ENCODE measurements at regions not wholly inside any gene's neighbourhood (a gene's known extent, or its start where the extent isn't known, plus 50 kb on each side); places are given as distances from the start of the nearest gene placed in this dataset.
"Not testable (repeated sequence)": the region's sequence is repeated elsewhere in the genome, so short reads cannot be mapped to it uniquely, and the experiment has no call there.

DNA sequence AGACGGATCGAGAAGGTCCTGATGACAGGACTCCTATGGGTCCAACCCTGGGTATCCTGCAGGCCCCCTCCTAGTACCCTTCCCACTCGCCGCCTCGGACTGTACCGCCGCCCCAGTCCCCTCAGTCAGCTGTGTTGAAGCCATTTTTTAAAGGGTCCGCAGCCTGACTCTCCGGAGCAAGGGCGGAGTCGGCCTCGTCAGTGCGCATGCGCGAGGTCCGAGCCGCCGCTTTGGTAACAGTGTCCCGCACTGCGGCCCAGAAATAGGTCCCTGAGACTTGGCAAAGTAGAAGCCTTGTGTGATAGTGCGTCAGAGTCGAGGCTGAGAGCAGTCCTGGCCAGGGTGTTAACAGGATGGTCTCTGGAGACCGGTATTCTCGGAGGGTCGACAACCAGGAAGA is 769.0 kb upstream of the ALG10B start:
- no peak overlapping the region for H3K4me3 ChIP-seq
- TF ChIP-seq, protein P1, sequence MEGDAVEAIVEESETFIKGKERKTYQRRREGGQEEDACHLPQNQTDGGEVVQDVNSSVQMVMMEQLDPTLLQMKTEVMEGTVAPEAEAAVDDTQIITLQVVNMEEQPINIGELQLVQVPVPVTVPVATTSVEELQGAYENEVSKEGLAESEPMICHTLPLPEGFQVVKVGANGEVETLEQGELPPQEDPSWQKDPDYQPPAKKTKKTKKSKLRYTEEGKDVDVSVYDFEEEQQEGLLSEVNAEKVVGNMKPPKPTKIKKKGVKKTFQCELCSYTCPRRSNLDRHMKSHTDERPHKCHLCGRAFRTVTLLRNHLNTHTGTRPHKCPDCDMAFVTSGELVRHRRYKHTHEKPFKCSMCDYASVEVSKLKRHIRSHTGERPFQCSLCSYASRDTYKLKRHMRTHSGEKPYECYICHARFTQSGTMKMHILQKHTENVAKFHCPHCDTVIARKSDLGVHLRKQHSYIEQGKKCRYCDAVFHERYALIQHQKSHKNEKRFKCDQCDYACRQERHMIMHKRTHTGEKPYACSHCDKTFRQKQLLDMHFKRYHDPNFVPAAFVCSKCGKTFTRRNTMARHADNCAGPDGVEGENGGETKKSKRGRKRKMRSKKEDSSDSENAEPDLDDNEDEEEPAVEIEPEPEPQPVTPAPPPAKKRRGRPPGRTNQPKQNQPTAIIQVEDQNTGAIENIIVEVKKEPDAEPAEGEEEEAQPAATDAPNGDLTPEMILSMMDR (IDR thresholded peaks at IDR 0.05), result no peak
- WGBS, 3 donors, result 73 to 80% (median 79%) methylated on average over 25 of the region's 25 CpGs

DNA sequence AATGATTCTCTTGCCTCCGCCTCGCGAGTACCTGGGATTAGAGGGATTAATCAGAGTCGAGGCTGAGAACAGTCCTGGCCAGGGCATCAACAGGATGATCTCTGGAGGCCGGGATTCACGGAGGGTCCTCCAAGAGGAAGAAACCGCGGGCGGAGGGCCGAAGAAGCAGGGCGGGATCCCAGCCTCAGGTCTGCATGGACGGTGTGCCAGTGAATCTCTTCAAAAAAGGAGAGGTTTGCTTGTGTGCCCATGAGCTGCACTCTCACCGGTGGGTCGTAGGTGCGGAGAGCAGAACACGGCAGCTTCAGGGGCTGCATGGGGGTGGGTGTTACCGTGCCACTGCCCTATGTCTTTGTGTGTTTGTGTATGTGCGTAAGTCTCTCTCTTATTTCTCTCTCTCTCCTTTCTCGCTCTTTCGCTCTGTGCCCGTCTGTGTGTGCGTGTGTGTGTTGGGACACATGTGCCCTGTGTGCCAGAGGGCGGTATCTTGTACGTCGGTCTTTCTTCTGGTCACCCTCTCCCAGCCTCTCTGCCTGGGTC is 768.2 kb upstream of the ALG10B start:
- no peak overlapping the region for H3K27ac ChIP-seq
- ATAC-seq (no peak), DNase-seq (no peak)
- intact Hi-C loops (cut with DNase I), result no loop called here
- no peaks in the 10 kb centered on the region for H3K9me3 ChIP-seq
- WGBS, 3 donors, result 90 to 93% (median 90%) methylated on average over 22 to 25 of the region's 25 CpGs
- H3K36me3 ChIP-seq (ENCODE audit: insufficient read depth in 1 of 2, low read depth in 1 of 2), result no peaks in the 10 kb centered on the region
- H3K4me1 ChIP-seq, result no peaks in the 10 kb centered on the region
- H3K27me3 ChIP-seq (ENCODE audit: insufficient read depth in 3 of 3, low read length in 2 of 3), result no peaks in the 10 kb centered on the region
- H3K4me3 ChIP-seq, result no peak overlapping the region
- TF ChIP-seq, protein P1 (IDR thresholded peaks at IDR 0.05), result no peak

More for the DNA sequence above, 769.0 kb upstream of the ALG10B start:
- H3K9me3 ChIP-seq, result no peaks in the 10 kb centered on the region
- no peak overlapping the region for H3K27ac ChIP-seq
- DNase-seq (no peak), ATAC-seq (no peak)
- H3K36me3 ChIP-seq (ENCODE audit: insufficient read depth in 1 of 2, low read depth in 1 of 2), result no peaks in the 10 kb centered on the region
- no peaks in the 10 kb centered on the region for H3K4me1 ChIP-seq
- intact Hi-C loops (cut with DNase I), result no loop called here
- no peaks in the 10 kb centered on the region for H3K27me3 ChIP-seq (ENCODE audit: insufficient read depth in 3 of 3, low read length in 2 of 3)

DNA sequence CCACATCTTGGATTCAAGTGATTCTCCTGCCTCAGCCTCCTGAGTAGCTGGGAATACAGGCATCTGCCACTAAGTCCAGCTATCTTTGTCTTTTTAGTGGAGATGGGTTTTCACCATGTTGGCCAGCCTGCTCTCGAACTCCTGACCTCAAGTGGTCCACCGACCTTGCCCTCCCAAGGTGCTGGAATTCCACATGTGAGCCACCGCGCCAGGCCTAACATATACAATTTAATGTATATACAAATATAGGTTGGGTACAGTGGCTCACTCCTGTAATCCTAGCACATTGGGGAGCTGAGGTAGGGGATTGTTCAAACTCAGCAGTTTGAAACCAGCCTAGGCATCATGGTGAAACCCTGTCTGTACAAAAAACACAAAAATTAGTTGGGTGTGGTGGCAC is 759.6 kb upstream of the ALG10B start:
- intact Hi-C loops (cut with DNase I); H3K36me3 ChIP-seq (ENCODE audit: insufficient read depth in 1 of 2, low read depth in 1 of 2); DNase-seq; H3K27me3 ChIP-seq (ENCODE audit: insufficient read depth in 3 of 3, low read length in 2 of 3); H3K9me3 ChIP-seq; H3K4me3 ChIP-seq; ATAC-seq; H3K4me1 ChIP-seq; H3K27ac ChIP-seq: not testable (repeated sequence)
- 69 to 79% (median 76%) methylated on average over 4 of the region's 4 CpGs for WGBS, 3 donors

DNA sequence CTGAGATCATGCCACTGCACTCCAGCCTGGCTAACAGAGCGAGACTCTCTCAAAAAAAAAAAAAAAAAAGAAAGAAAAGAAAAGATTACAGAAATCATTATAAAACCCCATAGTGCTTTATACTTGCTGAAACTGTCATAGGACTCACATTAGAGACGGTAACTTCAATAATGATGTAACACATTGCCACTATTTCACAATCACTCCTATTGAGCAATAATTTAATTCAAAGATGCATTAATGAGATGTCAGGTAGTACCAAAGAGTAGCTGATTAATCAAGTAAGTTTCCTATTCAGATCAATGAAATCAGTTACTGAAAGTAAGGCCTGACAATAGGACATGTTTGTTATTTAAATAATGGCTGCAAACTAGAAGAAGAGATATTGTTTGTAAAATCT is 751.5 kb upstream of the ALG10B start:
- no peak overlapping the region for H3K27ac ChIP-seq
- WGBS, 3 donors, result 50 to 75% (median 55%) methylated on average over 2 of the region's 2 CpGs
- H3K9me3 ChIP-seq, result no peaks in the 10 kb centered on the region
- TF ChIP-seq, protein P1 (IDR thresholded peaks at IDR 0.05), result no peak
- no peak for ATAC-seq
- H3K4me3 ChIP-seq, result no peak overlapping the region
- no peaks in the 10 kb centered on the region for H3K27me3 ChIP-seq (ENCODE audit: insufficient read depth in 3 of 3, low read length in 2 of 3)
- no peaks in the 10 kb centered on the region for H3K36me3 ChIP-seq (ENCODE audit: insufficient read depth in 1 of 2, low read depth in 1 of 2)
- intact Hi-C loops (cut with DNase I), result no loop called here
- DNase-seq, result no peak
- no peaks in the 10 kb centered on the region for H3K4me1 ChIP-seq

DNA sequence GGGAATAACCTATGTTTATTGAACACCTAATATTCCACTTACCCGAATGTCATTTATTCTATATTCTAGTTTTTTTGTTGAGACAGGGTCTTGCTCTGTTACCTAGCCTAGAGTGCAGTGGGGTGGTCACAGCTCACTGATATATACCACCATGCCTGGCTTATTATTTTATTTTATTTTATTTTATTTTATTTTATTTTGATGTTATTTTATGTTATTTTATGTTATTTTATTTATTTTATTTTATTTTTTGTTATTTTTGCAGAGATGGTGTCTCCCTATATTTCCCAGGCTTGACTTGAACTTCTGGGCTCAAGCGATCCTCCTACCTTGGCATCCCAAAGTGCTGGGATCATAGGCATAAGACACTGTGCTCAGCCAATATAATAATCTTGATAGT is 746.0 kb upstream of the ALG10B start:
- ATAC-seq; intact Hi-C loops (cut with DNase I): not testable (repeated sequence)

More for the DNA sequence above, 746.0 kb upstream of the ALG10B start:
- H3K27me3 ChIP-seq (ENCODE audit: insufficient read depth in 3 of 3, low read length in 2 of 3); H3K4me3 ChIP-seq; DNase-seq; H3K36me3 ChIP-seq (ENCODE audit: insufficient read depth in 1 of 2, low read depth in 1 of 2); H3K4me1 ChIP-seq; H3K9me3 ChIP-seq; H3K27ac ChIP-seq: not testable (repeated sequence)
- 61 to 77% (median 75%) methylated on average over 2 of the region's 2 CpGs for WGBS, 3 donors

All from psoas muscle (tissue), 7 donors.